WTC11 (cell line): ENCODE measurements at regions not wholly inside any gene's neighbourhood (a gene's known extent, or its start where the extent isn't known, plus 50 kb on each side); places are given as distances from the start of the nearest gene placed in this dataset.

Experiments
- ATAC-seq: fragments of 200-7000 bp; cut with Tn5 transposase; 2 replicates; pipeline ENCODE4 v1.10.0; 2021; ENCODE audit warnings: mild to moderate bottlenecking, moderate library complexity
- CTCF ChIA-PET: fragments of 300-600 bp; sonication (Branson Sonifier 250); formaldehyde crosslinking; loops from one replicate; lab custom pipeline; 2021; ENCODE audit warnings: antibody characterized with exemption; lab: Charles Lee
- POLR2A ChIA-PET: fragments of 350-600 bp; sonication (Branson Sonifier 250); formaldehyde crosslinking; loops from one replicate; lab custom pipeline; 2021; ENCODE audit warnings: antibody characterized with exemption; lab: Charles Lee
- DNase-seq: peaks from one replicate; pipeline ENCODE4 v3.0.0; 2021; ENCODE audit warnings: low spot score
- H3K27ac Mint-ChIP-seq: 2 replicates; pipeline ENCODE4 v1.8.0; 2021; ENCODE audit warnings: mixed read lengths
- H3K27me3 Mint-ChIP-seq: 2 replicates; pipeline ENCODE4 v1.8.0; 2021; ENCODE audit warnings: low read depth, mild to moderate bottlenecking, moderate library complexity, mixed read lengths
- H3K36me3 Mint-ChIP-seq: 2 replicates; pipeline ENCODE4 v1.8.0; 2021; ENCODE audit warnings: mixed read lengths
- H3K4me1 Mint-ChIP-seq: 2 replicates; pipeline ENCODE4 v1.8.0; 2022; ENCODE audit warnings: mixed read lengths
- H3K4me3 Mint-ChIP-seq: 2 replicates; pipeline ENCODE4 v1.8.0; 2021; ENCODE audit warnings: mild to moderate bottlenecking, moderate library complexity, mixed read lengths
- H3K9me3 Mint-ChIP-seq: 2 replicates; pipeline ENCODE4 v1.8.0; 2021; ENCODE audit warnings: mixed read lengths
- CREB1 ChIP-seq: sonication (generic); formaldehyde crosslinking; IDR thresholded peaks from 2 replicates; pipeline ENCODE4 v1.8.0; 2023; ENCODE audit warnings: mild to moderate bottlenecking, missing genetic modification reagents
- GRHL2 ChIP-seq: fragments of 250-450 bp; sonication (Bioruptor Pico); IDR thresholded peaks from 2 replicates; pipeline ENCODE4 v1.8.0; 2022; ENCODE audit warnings: mild to moderate bottlenecking, moderate library complexity; ENCODE audit not compliant: insufficient replicate concordance, severe bottlenecking
- HMGA2 ChIP-seq: fragments of 250-450 bp; sonication (Bioruptor Pico); IDR thresholded peaks from 2 replicates; pipeline ENCODE4 v1.4.0; 2021; ENCODE audit warnings: mild to moderate bottlenecking, moderate library complexity
- IRF2 ChIP-seq: sonication (generic); formaldehyde crosslinking; IDR thresholded peaks from 2 replicates; pipeline ENCODE4 v1.8.0; 2022; ENCODE audit warnings: low read depth, missing genetic modification reagents, borderline replicate concordance
- MYBL2 ChIP-seq: sonication (generic); formaldehyde crosslinking; IDR thresholded peaks from 2 replicates; pipeline ENCODE4 v1.8.1; 2023; ENCODE audit warnings: mild to moderate bottlenecking, moderate library complexity, missing genetic modification reagents
- PRRX2 ChIP-seq: fragments of 250-450 bp; sonication (Bioruptor Pico); IDR thresholded peaks from 2 replicates; pipeline ENCODE4 v1.8.0; 2021; ENCODE audit warnings: mild to moderate bottlenecking
- SMAD3 ChIP-seq: sonication (generic); formaldehyde crosslinking; IDR thresholded peaks from 2 replicates; pipeline ENCODE4 v1.8.0; 2022; ENCODE audit warnings: missing genetic modification reagents, mild to moderate bottlenecking, borderline replicate concordance
- SMAD4 ChIP-seq: sonication (generic); formaldehyde crosslinking; IDR thresholded peaks from 2 replicates; pipeline ENCODE4 v1.8.0; 2022; ENCODE audit warnings: mild to moderate bottlenecking, missing genetic modification reagents
- TF ChIP-seq, protein P1 (sequence below): fragments of 250-450 bp; sonication (Bioruptor Pico); IDR thresholded peaks from 2 replicates; pipeline ENCODE4 v1.9.0; 2021; ENCODE audit warnings: mild to moderate bottlenecking
- TF ChIP-seq, protein P2 (sequence below): sonication (generic); formaldehyde crosslinking; conservative IDR thresholded peaks from 2 replicates; pipeline ENCODE4 v1.8.1; 2023; ENCODE audit warnings: mild to moderate bottlenecking, low read depth, missing genetic modification reagents, moderate library complexity
- TF ChIP-seq, protein P3 (sequence below): fragments of 250-450 bp; sonication (Bioruptor Pico); IDR thresholded peaks from 2 replicates; pipeline ENCODE4 v1.9.0; 2021; ENCODE audit warnings: moderate library complexity, mild to moderate bottlenecking, inconsistent platforms, borderline replicate concordance
- TF ChIP-seq, protein P4 (sequence below): sonication (generic); formaldehyde crosslinking; IDR thresholded peaks from 2 replicates; pipeline ENCODE4 v1.8.1; 2023; ENCODE audit warnings: mild to moderate bottlenecking, missing genetic modification reagents
- TF ChIP-seq, protein P5 (sequence below): fragments of 250-450 bp; sonication (Bioruptor Pico); IDR thresholded peaks from 2 replicates; pipeline ENCODE4 v2.1.2; 2022; ENCODE audit warnings: mild to moderate bottlenecking, moderate library complexity
- TF ChIP-seq, protein P6 (sequence below): sonication (generic); formaldehyde crosslinking; IDR thresholded peaks from 2 replicates; pipeline ENCODE4 v1.8.0; 2022; ENCODE audit warnings: mild to moderate bottlenecking, missing genetic modification reagents
- TF ChIP-seq, protein P7 (sequence below): sonication (generic); formaldehyde crosslinking; IDR thresholded peaks from 2 replicates; pipeline ENCODE4 v1.8.0; 2022; ENCODE audit warnings: mild to moderate bottlenecking, missing genetic modification reagents
- TF ChIP-seq, protein P8 (sequence below): sonication (generic); formaldehyde crosslinking; conservative IDR thresholded peaks from 2 replicates; pipeline ENCODE4 v1.8.1; 2022; ENCODE audit warnings: mild to moderate bottlenecking, missing genetic modification reagents

DNA sequence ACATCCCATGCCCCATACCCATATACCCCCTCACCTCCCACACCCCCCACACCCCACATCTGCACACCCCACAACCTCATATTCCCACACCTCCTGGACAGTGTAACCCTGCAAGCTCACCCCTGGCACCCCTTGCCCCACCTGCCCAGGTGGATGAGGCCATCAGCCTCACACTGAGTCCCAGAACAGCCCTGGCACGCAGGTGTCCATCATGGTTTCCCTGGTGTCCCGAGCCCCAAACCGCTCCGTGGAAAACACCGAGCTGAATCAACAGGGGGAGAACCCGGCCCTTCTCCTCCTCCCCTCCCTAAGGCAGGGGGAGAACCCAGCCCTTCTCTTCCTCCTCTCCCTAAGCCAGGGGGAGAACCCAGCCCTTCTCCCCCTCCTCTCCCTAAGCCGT, 415.6 kb upstream of the SALL3 start (continued):
- TF ChIP-seq MYBL2 (CRISPR knock-in tag) (no peak), SMAD3 (no peak), IRF2 (CRISPR knock-in tag) (no peak)
- TF ChIP-seq, protein P1, sequence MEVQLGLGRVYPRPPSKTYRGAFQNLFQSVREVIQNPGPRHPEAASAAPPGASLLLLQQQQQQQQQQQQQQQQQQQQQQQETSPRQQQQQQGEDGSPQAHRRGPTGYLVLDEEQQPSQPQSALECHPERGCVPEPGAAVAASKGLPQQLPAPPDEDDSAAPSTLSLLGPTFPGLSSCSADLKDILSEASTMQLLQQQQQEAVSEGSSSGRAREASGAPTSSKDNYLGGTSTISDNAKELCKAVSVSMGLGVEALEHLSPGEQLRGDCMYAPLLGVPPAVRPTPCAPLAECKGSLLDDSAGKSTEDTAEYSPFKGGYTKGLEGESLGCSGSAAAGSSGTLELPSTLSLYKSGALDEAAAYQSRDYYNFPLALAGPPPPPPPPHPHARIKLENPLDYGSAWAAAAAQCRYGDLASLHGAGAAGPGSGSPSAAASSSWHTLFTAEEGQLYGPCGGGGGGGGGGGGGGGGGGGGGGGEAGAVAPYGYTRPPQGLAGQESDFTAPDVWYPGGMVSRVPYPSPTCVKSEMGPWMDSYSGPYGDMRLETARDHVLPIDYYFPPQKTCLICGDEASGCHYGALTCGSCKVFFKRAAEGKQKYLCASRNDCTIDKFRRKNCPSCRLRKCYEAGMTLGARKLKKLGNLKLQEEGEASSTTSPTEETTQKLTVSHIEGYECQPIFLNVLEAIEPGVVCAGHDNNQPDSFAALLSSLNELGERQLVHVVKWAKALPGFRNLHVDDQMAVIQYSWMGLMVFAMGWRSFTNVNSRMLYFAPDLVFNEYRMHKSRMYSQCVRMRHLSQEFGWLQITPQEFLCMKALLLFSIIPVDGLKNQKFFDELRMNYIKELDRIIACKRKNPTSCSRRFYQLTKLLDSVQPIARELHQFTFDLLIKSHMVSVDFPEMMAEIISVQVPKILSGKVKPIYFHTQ (CRISPR knock-in tag) = no peak
- TF ChIP-seq, protein P2, sequence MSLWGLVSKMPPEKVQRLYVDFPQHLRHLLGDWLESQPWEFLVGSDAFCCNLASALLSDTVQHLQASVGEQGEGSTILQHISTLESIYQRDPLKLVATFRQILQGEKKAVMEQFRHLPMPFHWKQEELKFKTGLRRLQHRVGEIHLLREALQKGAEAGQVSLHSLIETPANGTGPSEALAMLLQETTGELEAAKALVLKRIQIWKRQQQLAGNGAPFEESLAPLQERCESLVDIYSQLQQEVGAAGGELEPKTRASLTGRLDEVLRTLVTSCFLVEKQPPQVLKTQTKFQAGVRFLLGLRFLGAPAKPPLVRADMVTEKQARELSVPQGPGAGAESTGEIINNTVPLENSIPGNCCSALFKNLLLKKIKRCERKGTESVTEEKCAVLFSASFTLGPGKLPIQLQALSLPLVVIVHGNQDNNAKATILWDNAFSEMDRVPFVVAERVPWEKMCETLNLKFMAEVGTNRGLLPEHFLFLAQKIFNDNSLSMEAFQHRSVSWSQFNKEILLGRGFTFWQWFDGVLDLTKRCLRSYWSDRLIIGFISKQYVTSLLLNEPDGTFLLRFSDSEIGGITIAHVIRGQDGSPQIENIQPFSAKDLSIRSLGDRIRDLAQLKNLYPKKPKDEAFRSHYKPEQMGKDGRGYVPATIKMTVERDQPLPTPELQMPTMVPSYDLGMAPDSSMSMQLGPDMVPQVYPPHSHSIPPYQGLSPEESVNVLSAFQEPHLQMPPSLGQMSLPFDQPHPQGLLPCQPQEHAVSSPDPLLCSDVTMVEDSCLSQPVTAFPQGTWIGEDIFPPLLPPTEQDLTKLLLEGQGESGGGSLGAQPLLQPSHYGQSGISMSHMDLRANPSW = no peak
- TF ChIP-seq, protein P3, sequence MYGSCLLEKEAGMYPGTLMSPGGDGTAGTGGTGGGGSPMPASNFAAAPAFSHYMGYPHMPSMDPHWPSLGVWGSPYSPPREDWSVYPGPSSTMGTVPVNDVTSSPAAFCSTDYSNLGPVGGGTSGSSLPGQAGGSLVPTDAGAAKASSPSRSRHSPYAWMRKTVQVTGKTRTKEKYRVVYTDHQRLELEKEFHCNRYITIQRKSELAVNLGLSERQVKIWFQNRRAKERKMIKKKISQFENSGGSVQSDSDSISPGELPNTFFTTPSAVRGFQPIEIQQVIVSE (CRISPR knock-in tag) = no peak
- TF ChIP-seq, all 79 proteins: peak for 0

DNA sequence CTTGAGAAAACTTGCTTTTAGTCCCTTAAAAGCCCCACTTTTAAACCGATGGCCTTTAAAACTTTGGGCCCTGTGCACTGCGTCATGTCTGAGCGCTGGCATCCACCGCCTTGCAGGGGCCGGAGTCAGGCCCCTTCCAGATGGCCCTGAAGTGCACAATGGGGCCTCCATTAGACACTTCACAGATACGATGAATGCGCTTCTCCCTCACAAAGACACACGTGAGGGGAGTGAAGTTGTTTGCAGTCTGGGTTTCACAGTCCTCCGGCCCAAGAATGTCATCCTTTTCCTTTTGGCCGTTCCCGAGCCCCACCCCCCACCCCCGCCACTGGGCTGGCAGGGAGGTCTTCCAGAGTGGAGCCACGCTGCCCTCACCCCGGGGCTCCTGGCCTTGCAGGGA, 415.1 kb upstream of the SALL3 start:
- Mint-ChIP-seq H3K36me3 (peaks cover 35% of the 10 kb centered on the region), H3K4me1 (no peaks in the 10 kb centered on the region), H3K27ac (no peak overlapping the region), H3K27me3 (peaks cover 8% of the 10 kb centered on the region), H3K9me3 (peaks cover 45% of the 10 kb centered on the region), H3K4me3 (no peak overlapping the region)
- ChIA-PET POLR2A (interaction anchor here (0.6 kb wide), 1 partner anchor 818 kb away, joined by 3 read pairs; no protein-coding TSS in a partner anchor), CTCF (no interaction called here)
- ATAC-seq (no peak), DNase-seq (no peak)
- TF ChIP-seq, protein P4, sequence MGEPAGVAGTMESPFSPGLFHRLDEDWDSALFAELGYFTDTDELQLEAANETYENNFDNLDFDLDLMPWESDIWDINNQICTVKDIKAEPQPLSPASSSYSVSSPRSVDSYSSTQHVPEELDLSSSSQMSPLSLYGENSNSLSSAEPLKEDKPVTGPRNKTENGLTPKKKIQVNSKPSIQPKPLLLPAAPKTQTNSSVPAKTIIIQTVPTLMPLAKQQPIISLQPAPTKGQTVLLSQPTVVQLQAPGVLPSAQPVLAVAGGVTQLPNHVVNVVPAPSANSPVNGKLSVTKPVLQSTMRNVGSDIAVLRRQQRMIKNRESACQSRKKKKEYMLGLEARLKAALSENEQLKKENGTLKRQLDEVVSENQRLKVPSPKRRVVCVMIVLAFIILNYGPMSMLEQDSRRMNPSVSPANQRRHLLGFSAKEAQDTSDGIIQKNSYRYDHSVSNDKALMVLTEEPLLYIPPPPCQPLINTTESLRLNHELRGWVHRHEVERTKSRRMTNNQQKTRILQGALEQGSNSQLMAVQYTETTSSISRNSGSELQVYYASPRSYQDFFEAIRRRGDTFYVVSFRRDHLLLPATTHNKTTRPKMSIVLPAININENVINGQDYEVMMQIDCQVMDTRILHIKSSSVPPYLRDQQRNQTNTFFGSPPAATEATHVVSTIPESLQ (CRISPR knock-in tag) = no peak
- TF ChIP-seq, protein P5, sequence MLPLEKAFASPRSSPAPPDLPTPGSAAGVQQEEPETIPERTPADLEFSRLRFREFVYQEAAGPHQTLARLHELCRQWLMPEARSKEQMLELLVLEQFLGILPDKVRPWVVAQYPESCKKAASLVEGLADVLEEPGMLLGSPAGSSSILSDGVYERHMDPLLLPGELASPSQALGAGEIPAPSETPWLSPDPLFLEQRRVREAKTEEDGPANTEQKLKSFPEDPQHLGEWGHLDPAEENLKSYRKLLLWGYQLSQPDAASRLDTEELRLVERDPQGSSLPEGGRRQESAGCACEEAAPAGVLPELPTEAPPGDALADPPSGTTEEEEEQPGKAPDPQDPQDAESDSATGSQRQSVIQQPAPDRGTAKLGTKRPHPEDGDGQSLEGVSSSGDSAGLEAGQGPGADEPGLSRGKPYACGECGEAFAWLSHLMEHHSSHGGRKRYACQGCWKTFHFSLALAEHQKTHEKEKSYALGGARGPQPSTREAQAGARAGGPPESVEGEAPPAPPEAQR (CRISPR knock-in tag) = no peak
- TF ChIP-seq PRRX2 (CRISPR knock-in tag) (no peak), CREB1 (no peak), HMGA2 (CRISPR knock-in tag) (no peak), SMAD4 (CRISPR knock-in tag) (no peak), GRHL2 (no peak)
- TF ChIP-seq, protein P6, sequence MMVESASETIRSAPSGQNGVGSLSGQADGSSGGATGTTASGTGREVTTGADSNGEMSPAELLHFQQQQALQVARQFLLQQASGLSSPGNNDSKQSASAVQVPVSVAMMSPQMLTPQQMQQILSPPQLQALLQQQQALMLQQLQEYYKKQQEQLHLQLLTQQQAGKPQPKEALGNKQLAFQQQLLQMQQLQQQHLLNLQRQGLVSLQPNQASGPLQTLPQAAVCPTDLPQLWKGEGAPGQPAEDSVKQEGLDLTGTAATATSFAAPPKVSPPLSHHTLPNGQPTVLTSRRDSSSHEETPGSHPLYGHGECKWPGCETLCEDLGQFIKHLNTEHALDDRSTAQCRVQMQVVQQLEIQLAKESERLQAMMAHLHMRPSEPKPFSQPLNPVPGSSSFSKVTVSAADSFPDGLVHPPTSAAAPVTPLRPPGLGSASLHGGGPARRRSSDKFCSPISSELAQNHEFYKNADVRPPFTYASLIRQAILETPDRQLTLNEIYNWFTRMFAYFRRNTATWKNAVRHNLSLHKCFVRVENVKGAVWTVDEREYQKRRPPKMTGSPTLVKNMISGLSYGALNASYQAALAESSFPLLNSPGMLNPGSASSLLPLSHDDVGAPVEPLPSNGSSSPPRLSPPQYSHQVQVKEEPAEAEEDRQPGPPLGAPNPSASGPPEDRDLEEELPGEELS (CRISPR knock-in tag) = no peak
- TF ChIP-seq, protein P7, sequence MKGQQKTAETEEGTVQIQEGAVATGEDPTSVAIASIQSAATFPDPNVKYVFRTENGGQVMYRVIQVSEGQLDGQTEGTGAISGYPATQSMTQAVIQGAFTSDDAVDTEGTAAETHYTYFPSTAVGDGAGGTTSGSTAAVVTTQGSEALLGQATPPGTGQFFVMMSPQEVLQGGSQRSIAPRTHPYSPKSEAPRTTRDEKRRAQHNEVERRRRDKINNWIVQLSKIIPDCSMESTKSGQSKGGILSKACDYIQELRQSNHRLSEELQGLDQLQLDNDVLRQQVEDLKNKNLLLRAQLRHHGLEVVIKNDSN (CRISPR knock-in tag) = no peak
- TF ChIP-seq, protein P8, sequence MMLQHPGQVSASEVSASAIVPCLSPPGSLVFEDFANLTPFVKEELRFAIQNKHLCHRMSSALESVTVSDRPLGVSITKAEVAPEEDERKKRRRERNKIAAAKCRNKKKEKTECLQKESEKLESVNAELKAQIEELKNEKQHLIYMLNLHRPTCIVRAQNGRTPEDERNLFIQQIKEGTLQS (CRISPR knock-in tag) = no peak
- TF ChIP-seq, all 79 proteins: peak for 0
